UCSD-AML1 (cell line): ENCODE measurements at regions not wholly inside any gene's neighbourhood (a gene's known extent, or its start where the extent isn't known, plus 50 kb on each side); places are given as distances from the start of the nearest gene placed in this dataset.

Source experiments
- DNase-seq: peaks from one replicate; lab custom pipeline; 2025; ENCODE audit not compliant: unreplicated experiment; lab: John Stamatoyannopoulos, UW

DNA sequence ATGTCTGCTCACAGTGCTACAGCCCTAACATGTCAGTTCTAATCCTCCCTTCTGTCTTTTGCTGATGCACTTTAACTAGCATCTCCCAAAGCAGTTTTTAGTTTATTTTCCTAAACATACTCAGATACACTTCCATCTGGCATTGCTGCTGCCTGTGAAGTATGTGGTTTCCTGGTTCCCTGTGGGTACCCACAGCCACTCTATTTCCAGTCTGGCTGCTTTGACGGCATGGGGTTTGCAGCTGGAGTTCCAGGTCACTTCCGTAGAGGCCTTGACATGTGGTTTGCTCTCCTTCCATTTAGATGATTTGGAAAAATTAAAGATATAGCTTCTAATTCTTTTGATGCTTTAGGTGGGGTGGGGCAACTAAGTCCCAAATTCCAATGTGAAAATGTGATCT, 375.5 kb downstream of the PCDH20 start:
- peak; percentile 60 for DNase-seq

DNA sequence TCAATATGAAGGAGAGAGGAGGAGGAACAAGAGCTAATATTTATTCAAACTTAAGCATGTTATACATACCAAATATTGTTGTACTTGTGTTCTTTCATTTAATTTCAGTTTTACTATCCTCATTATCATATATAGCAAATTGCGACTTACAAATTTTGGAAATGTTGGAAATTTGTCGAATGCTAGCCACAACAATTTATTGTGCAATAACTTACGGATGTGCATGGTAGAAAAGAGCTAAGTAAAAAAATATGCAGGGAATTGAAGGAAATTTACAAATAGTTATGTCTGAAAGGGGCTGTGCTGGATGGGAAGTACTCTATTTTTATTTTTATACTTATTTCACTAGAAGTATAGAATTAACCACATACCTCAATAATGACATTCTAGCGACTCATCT, 376.3 kb downstream of the PCDH20 start:
- no peak for DNase-seq

DNA sequence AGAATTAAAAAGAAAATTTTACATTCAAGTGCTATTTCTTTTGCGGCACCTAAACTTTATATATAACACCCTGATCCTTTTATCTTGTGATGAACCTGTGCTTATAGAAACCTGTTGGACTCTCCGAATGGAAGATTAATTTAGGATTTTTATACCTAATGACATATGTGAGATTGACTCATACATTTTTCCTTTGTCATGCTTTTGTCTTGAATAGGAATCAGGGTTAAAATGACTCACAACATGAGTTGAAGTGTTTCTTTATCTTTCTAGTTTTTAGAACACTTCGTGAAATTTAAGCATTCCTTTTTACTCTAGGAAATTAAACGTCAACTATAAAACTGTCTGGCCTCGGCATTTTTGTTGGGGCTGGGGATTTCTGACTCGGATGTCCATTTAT, 378.9 kb downstream of the PCDH20 start:
- DNase-seq: no peak

DNA sequence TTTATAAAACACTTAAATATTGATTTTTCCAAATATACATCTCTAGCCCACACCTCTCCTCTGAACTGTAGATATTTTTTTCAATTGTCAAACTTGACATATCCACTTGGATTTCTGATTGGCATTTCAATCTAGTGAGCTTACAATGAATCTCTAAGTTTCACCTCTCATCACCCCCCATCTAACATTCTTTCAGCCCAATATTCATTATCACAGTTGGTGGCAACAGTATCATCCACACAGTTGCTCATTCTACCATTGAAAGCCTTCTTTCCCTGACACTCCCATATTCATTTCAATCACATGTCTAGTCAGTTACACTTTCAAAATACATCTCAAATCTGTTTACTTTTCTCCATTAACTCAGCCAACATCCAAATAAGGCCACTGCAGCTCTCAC, 385.2 kb downstream of the PCDH20 start:
- DNase-seq: no peak

DNA sequence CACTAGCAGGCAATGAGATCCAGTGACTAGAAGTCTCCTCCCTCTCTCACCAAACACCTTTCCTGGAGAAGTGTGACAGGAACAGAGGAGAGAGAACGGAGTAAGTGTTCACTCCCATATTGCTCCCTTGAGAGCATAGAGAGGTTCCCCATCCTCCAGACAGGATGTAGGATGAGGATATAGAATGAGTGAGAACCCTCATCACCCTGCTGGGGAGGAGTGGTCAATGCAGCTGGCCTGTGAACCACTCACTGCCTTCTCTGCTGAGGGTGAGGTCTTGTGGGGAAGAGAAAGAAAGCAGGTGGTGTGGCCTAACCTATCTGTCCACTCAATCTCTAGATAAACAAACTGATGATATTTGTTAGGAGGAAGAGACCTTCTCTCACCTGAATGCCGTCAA, 386.6 kb downstream of the PCDH20 start:
- DNase-seq: peak; percentile 2

DNA sequence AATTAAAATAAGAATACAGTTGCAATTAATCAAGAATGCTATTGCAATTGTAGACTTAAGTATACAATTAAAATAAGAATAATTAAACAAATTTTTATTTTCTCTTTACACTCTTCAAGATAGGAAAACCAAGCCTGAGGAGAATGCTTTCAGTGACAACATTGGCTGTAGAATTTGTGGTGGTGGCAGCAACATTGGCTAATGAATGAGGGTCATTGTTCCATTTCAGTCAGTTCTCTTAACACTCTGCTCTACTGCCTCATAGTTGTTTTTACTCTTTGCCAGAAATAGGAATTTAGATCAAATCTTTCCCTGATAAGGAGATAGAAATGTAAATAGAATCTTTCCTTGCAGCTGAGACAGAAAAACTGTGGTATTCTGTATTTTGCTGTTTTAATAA, 391.6 kb downstream of the PCDH20 start:
- DNase-seq: no peak

DNA sequence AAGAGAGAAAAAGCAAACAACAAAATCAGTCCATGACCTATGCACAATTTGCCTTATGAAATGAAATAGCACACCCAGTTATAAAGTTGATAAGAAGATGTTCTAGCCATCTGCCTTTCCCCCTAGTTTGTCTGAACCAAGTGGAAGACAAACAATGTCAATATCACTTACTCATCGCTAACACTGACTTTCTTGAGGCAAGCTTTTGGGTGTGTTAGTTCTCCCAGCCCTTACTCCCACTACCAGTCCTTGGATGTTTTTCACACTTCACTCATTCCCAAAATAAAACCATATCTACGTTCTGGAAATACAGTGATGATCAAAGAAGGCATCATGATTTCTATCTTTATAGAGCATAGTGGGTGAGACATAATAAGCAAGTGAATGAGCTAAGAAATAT, 393.8 kb downstream of the PCDH20 start:
- DNase-seq: no peak

DNA sequence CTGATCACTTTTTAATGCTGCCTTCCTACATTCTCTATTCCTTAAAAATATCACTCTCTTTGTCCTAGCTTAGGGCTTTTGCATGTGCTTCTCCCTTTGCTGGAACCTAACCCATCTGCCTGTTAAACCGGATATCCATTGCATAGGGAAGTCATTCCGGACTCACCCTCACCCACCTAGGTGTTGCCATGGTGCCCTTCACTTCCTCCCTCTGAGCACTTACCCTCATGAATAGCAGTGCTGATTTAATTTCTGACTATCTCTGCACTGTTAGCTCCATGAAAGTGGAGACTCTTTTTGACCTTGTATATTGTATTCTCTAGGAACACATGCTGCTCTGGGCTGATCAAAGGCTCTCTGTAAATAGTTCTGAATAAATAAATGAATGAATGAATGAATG, 401.9 kb downstream of the PCDH20 start:
- DNase-seq: peak; percentile 4

DNA sequence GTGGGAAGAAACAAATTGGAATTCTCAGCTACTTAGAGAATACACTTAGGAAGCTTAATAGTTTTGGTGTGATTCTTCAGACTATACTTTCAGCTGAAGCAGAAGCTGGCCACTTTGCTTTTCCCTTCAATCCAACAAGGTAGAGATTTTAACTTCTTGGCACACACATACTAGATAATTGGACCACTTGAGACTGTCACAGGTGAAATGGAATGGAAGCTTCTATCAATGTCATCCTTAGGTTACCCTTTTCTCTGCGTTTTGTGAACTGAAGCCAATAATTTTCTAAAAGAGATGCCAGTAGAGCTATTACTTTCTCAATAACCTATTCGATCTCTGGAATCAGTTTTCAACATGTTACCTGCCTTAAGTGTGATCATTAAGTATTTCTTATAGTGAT, 405.3 kb downstream of the PCDH20 start:
- no peak for DNase-seq

DNA sequence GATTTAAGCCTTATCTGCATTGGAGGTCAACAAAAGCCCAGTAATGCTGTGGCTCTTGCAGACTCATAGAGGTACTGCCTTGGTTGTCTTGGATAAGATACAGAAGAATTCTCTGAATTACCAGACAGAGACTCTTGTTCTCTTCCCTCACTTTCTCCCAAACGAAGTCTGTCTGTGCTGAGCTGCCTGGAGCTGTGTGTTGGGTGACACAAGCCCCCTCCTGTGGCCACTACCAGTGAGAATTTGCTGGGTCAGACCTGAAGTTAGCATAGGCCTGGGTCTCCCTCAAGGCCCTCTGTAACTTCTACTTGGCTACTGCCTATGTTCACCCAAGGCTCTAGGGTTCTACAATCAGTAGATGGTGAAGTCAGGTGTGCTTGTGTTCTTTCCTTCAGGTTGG, 413.0 kb downstream of the PCDH20 start:
- no peak for DNase-seq

DNA sequence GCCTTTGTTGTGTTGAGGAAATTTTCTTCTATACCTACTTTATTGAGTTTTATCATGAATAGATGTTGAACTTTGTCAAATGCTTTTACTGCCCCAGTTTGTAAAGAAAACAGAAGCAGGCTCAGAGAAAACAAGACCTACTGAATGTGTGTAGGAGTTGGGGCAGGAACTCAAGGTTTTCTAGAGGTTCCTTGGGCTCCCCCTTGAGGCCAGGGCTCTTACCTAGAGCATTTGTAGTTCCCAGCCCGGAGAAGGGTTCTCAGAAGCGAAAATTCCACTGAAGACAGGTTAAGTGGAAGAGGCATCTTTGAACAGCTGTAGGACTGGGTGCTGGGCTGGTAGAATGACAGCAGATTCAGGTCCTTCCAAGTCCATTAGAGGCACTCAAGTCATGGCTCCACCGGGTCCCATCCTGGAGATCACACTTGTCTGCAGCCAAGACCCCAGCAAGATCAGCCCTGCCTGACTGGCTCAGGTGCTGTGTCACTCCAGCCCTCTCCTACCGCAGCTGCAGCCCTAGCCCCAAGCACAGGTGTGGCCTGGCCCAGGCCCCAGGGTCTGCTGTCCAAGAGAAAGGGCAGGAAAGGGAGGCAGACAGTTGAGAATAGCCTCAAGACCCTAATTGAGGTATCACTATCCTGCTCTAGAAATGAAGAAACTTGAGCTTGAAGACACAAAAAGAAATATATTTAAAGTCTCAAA, 425.5 kb downstream of the PCDH20 start:
- DNase-seq: peak; percentile 22

DNA sequence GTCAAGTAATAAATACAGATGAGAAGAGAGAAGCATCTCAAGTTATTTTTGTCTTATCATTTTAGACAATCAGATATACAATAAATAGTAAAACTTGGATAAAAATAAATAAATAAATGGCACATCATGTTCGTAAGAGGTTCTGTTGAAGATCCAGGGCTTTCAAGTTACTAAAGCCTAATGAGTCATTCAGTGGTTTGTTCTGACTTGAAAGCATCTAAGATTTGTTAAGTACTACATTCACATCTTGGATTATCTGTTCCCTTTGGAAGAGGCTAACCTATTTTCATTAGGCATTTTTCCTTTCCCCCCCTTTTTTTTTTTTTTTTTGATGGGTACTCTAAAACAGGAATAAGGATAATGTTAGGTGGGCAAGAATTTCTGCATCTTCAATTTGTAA, 429.3 kb downstream of the PCDH20 start:
- no peak for DNase-seq

DNA sequence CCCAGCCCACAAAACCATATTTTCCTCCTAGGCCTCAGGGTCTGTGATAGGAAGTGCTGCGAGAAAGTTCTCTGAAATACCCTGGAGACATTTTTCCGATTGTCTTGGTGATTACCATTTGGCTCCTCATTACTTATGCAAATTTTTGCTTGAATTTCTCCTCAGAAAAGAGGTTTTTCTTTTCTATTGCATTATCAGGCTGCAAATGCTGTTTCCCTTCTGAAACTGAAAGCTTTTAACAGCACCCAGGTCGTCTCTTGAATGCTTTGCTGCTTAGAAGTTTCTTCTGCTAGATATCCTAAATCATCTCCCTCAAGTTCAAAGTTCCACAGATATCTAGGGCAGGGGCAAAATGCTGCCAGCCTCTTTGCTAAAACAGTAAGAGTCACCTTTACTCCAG, 434.2 kb downstream of the PCDH20 start:
- DNase-seq: no peak

DNA sequence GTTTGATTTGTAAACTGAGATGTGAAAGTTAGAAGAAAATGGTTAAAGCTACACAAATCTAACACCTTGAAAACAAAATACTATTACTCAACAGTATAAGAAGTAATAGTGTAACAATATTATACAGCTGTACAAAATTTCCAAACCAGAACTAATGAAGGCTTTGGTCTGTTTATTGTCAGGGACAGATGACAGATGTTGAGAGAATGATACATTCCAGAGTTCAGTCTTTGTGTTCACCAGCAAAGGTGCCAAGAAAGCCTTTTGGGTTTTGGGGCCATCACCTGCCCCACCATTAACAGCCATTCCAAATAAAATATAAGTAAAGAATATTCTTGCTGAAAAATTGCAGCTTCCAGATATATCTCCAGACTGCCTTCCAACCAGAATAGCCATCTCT, 439.3 kb downstream of the PCDH20 start:
- no peak for DNase-seq

DNA sequence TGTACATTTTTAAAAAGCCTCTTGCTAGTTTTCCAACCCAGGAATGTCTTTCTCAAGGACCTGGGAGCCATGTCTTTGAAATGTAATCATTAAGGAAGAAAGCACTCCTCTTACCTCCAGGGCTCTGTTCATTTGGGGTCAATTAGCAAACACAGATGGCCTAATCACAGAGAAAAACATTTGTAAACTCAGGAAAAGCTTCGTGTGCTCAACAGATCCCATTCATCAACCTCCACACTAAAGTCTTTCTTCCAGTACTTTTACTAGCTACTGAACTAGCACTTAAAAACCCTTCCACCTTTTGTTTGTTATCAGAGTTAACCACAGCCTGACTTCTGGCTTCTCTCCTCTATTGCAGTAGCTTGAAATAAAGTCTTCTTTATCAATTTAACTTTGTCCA, 441.4 kb downstream of the PCDH20 start:
- DNase-seq: no peak

DNA sequence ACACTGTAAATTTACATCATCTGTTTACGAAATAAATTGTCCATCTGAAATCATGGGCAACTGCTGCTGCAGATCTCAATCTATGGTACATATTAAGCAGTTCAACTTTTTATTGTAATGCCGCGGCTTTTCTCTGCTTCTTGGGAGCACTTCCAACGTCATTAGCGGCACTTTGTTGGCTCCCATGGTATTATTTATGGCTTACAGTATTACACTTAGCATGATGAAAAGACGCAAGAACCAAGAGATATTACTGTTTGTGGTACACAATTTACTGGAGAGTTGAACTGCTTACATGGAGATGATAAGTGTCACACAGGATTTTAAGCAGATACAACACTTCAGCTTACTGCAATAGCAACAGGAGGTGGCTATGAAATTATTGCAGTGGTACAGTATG, 442.1 kb downstream of the PCDH20 start:
- no peak for DNase-seq

DNA sequence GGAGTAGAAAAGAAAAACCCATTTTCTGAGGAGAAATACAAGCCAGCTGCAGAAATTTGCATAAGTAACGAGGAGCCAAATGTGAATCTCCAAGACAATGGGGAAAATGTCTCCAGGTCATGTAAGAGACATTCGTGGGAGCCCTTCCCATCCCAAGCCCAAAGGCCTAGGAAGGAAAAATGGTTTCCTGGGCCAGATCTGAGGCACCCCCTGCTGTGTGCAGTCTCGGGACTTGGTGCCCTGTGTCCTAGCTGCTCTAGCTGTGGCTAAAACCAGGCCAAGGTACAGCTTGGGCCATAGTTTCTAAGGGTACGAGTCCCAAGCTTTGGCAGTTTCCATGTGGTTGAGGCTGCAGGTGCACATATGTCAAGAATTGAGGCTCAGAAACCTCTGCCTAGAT, 444.9 kb downstream of the PCDH20 start:
- peak; percentile 3 for DNase-seq

DNA sequence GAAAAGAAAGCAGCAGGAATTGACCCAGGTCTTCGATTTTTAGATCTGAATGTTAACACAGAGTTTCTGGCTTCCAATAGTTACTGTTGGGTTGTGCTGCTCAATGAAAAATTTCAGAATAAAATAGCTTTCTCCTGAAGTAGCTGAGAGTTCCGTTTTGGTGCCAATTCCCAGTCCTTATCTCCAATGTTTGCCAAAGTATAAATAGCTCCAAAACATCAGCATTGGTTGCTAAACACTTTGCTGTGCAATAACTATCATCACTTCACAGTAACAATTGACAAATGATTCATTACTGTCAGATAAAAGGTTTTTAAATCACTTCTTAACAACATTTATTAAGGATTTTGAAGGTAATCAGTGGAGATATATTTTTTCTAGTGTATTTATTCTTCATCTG, 446.0 kb downstream of the PCDH20 start:
- DNase-seq: no peak

DNA sequence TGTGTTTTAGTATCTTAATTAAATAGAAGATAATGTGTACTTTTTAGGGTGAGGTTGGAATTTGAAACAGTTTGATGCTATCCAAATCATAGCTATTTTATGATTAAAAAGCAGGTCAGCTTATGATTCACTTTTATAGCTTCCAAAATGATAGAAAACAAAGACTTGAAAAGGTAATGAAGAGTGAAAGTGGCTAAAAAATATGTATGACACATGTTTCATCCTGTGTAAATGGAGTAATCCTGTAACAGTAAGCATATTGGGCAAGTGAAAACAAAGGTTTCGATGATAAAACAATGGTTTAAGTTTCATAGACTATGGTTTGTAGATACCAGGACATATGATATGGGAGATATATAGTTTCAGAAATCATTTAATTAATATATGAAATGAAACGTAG, 456.2 kb downstream of the PCDH20 start:
- DNase-seq: no peak

DNA sequence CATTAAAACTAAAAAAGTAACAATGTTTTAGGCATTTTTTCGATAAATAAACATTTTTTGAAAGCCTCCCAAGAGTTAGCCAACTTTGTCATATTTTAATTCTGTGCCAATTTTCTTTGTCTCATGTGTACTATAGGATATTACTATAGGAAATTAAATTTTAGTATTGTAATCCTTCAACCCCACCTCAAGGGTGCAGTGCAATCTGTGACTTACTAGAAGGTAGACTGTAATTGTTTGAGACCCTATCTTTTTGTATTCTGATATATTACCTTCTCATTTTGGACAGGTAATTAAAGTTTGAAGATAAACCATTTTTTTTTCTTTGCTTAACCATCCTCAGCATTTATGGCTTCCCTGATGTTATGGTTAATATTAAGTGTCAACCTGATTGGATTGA, 457.8 kb downstream of the PCDH20 start:
- no peak for DNase-seq

DNA sequence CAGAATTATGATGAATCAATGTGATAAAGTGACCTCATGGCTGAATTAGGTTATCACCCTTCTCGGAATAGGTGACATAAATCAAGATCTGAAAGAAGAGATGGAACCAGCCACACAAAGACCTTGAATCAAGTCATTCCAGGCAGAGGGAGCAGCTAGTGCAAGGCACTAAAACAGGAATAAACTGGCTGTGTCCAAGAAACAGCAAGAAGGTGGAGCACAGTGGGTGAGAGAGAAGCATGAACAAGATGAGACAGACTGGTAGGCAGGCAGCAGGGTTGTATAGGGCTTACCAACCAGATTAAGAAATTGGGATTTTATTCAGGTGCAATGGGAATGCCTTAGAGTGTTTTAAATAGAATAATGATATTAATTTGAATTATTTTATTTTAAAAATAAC, 470.3 kb downstream of the PCDH20 start:
- DNase-seq: no peak

DNA sequence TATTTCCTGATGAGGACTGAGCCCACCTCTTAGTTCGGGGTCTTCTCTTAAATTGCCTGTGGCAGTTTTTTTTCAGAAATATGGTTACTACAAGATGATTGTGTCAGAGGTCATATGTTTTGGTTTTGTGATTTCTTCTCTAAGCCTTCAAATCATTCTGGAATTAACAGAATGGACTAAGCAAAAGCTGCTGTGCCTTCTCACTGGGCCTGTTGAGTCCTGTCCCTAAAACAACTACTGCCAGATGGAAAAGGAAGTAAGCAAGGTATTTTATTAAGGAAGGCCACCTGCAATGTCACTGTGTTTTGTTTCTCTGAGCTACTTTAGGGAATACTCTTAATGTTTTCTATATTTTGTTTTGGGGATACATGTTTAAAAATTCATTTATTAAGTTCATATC, 470.8 kb downstream of the PCDH20 start:
- no peak for DNase-seq

DNA sequence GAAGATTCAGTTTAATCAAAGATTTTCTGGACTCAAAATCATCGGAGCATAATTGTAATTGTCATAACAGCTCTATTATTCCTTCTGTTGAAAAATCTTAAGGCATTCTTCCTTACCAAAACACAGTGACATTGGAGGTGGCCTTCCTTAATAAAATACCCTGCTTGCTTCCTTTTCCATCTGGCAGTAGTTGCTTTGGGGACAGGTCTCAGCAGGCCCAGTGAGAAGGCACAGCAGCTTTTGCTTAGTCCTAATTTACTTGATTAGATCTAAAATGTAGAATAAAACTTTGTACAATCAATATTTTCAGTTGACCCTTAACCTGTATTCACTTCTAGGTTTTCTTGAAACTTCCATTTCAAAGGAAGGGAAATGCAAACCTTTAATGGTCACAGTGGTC, 471.6 kb downstream of the PCDH20 start:
- no peak for DNase-seq

DNA sequence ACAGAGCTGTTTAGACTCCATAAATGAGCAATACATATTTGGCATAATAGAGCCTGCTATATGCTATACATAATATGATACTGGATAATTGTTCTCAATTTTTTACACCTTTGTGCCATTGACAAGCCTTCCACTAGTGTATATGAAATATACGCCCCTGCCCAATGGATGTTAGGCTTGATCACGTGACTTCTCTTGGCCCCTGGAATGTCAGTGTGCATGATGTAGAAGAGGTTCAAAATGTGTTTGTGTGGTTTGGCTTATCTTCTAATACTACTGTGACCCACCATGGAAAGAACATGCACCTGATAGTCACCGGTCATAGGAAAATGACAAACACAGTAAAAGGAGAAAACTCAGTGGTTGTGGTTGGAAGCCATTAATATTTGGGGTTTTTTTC, 479.4 kb downstream of the PCDH20 start:
- DNase-seq: no peak
